22Rv1 (cell line): ENCODE measurements at regions not wholly inside any gene's neighbourhood (a gene's known extent, or its start where the extent isn't known, plus 50 kb on each side); places are given as distances from the start of the nearest gene placed in this dataset.
"Not testable (repeated sequence)": the region's sequence is repeated elsewhere in the genome, so short reads cannot be mapped to it uniquely, and the experiment has no call there.

Experiments used
- CTCF ChIP-seq: fragments of 450-650 bp; IDR thresholded peaks from 2 replicates; pipeline ENCODE4 v1.5.1; 2017; ENCODE audit warnings: mild to moderate bottlenecking
- ZFX ChIP-seq: fragments of 450-650 bp; IDR thresholded peaks from 2 replicates; pipeline ENCODE4 v1.6.1; 2017; ENCODE audit warnings: antibody characterized with exemption, borderline replicate concordance

- TF ChIP-seq CTCF, ZFX: not testable (repeated sequence)
These were observed 978.9 kb downstream of the EPHA3 start for GRCh38 chr3:90086297-90086696.
